ENCODE measurements at regions not wholly inside any gene's neighbourhood (a gene's known extent, or its start where the extent isn't known, plus 50 kb on each side); places are given as distances from the start of the nearest gene placed in this dataset.

- no peaks in the 10 kb centered on the region for H3K36me3 ChIP-seq (ENCODE audit: low read depth)
- H3K9me3 ChIP-seq (ENCODE audit: low read depth) = no peaks in the 10 kb centered on the region
- no peak overlapping the region for H2AFZ ChIP-seq
- WGBS, 2 experiments (ENCODE audit: low coverage in 1 of 2, low lambda C conversion rate in 2 of 2, missing lambda C conversion rate in 2 of 2) = 71 to 72% methylated on average over 7 of the region's 7 CpGs
- no peaks in the 10 kb centered on the region for H3K9me2 ChIP-seq (ENCODE audit: insufficient read depth)
- H3K4me2 ChIP-seq (ENCODE audit: unreplicated experiment) = no peak overlapping the region
- H4K20me1 ChIP-seq (ENCODE audit: insufficient read depth) = no peaks in the 10 kb centered on the region
- no peaks in the 10 kb centered on the region for H3K4me1 ChIP-seq (ENCODE audit: insufficient read depth)
- H3K9ac ChIP-seq = no peak overlapping the region
- no peak for DNase-seq
- no peaks in the 10 kb centered on the region for H3K79me2 ChIP-seq (ENCODE audit: insufficient read depth)
- no peaks in the 10 kb centered on the region for H3K27me3 ChIP-seq (replicated peaks; ENCODE audit: insufficient read depth)
- no peak overlapping the region for H3K27ac ChIP-seq
- in situ Hi-C loops (cut with MboI) = loop anchor here (10.0 to 25.0 kb wide), 4 partner anchors 427 to 954 kb away; partner anchors contain the start of gene RUNX1
- no peak overlapping the region for H3K4me3 ChIP-seq
- no peak for TF ChIP-seq EZH2 (IDR thresholded peaks at IDR 0.05; ENCODE audit: insufficient read depth, poor library complexity, severe bottlenecking)
- TF ChIP-seq EZH2phosphoT487 (IDR thresholded peaks at IDR 0.05; ENCODE audit: insufficient read depth, low read depth) = no peak
- no peaks in the 10 kb centered on the region; the same call in 1 of the 2 replicates for H3F3A ChIP-seq (ENCODE audit: insufficient read depth)
Measured at GRCh38 chr21:35838987-35839763, 221.2 kb downstream of the SETD4 start.

- WGBS, 2 experiments (ENCODE audit: low coverage in 1 of 2, low lambda C conversion rate in 2 of 2, missing lambda C conversion rate in 2 of 2) = 10 to 13% methylated on average over 1 of the region's 1 CpG
- no peak overlapping the region for H2AFZ ChIP-seq
- no peak overlapping the region for H3K4me3 ChIP-seq
- H3K4me1 ChIP-seq (ENCODE audit: insufficient read depth) = no peaks in the 10 kb centered on the region
- H3K36me3 ChIP-seq (ENCODE audit: low read depth) = no peaks in the 10 kb centered on the region
- no peak overlapping the region for H3K27ac ChIP-seq
- no peak overlapping the region for H3K9ac ChIP-seq
- no peaks in the 10 kb centered on the region for H4K20me1 ChIP-seq (ENCODE audit: insufficient read depth)
- DNase-seq = no peak
- no peaks in the 10 kb centered on the region for H3K27me3 ChIP-seq (replicated peaks; ENCODE audit: insufficient read depth)
- no peaks in the 10 kb centered on the region for H3K9me3 ChIP-seq (ENCODE audit: low read depth)
- H3K79me2 ChIP-seq (ENCODE audit: insufficient read depth) = no peaks in the 10 kb centered on the region
- no peak for TF ChIP-seq EZH2phosphoT487 (IDR thresholded peaks at IDR 0.05; ENCODE audit: insufficient read depth, low read depth)
- TF ChIP-seq EZH2 (IDR thresholded peaks at IDR 0.05; ENCODE audit: insufficient read depth, poor library complexity, severe bottlenecking) = no peak
- no peaks in the 10 kb centered on the region for H3F3A ChIP-seq (ENCODE audit: insufficient read depth)
- in situ Hi-C loops (cut with MboI) = loop anchor here (10.0 to 25.0 kb wide), 4 partner anchors 426 to 954 kb away; partner anchors contain the start of gene RUNX1
- H3K9me2 ChIP-seq (ENCODE audit: insufficient read depth) = no peaks in the 10 kb centered on the region
- no peak overlapping the region for H3K4me2 ChIP-seq (ENCODE audit: unreplicated experiment)
Measured at GRCh38 chr21:35838350-35838749, 222.0 kb downstream of the SETD4 start.

GRCh38 chr21:35833991-35834390 is 226.3 kb downstream of the SETD4 start:
- Histone ChIP-seq H3K27ac (no peak overlapping the region), H3K36me3 (ENCODE audit: low read depth) (no peaks in the 10 kb centered on the region), H3K9me2 (ENCODE audit: insufficient read depth) (no peaks in the 10 kb centered on the region), H3K9ac (no peak overlapping the region), H3F3A (ENCODE audit: insufficient read depth) (no peaks in the 10 kb centered on the region), H3K4me3 (no peak overlapping the region), H4K20me1 (ENCODE audit: insufficient read depth) (no peaks in the 10 kb centered on the region), H3K4me2 (ENCODE audit: unreplicated experiment) (no peak overlapping the region), H3K27me3 (replicated peaks; ENCODE audit: insufficient read depth) (no peaks in the 10 kb centered on the region), H3K79me2 (ENCODE audit: insufficient read depth) (no peaks in the 10 kb centered on the region), H3K9me3 (ENCODE audit: low read depth) (no peaks in the 10 kb centered on the region), H3K4me1 (ENCODE audit: insufficient read depth) (no peaks in the 10 kb centered on the region), H2AFZ (no peak overlapping the region)
- no peak for DNase-seq
- 16 to 30% methylated on average over 1 of the region's 1 CpG for WGBS, 2 experiments (ENCODE audit: low coverage in 1 of 2, low lambda C conversion rate in 2 of 2, missing lambda C conversion rate in 2 of 2)
- TF ChIP-seq EZH2 (IDR thresholded peaks at IDR 0.05; ENCODE audit: insufficient read depth, poor library complexity, severe bottlenecking) = no peak
- no peak for TF ChIP-seq EZH2phosphoT487 (IDR thresholded peaks at IDR 0.05; ENCODE audit: insufficient read depth, low read depth)
- in situ Hi-C loops (cut with MboI) = loop anchor here (10.0 to 25.0 kb wide), 4 partner anchors 422 to 949 kb away; partner anchors contain the start of gene RUNX1

GRCh38 chr21:35833388-35833787 is 226.9 kb downstream of the SETD4 start:
- Histone ChIP-seq H3K9ac (no peak overlapping the region), H3K79me2 (ENCODE audit: insufficient read depth) (no peaks in the 10 kb centered on the region), H3K36me3 (ENCODE audit: low read depth) (no peaks in the 10 kb centered on the region), H3K27me3 (replicated peaks; ENCODE audit: insufficient read depth) (no peaks in the 10 kb centered on the region), H3K27ac (no peak overlapping the region), H3K4me3 (no peak overlapping the region), H3K9me2 (ENCODE audit: insufficient read depth) (no peaks in the 10 kb centered on the region), H3K4me1 (ENCODE audit: insufficient read depth) (no peaks in the 10 kb centered on the region), H4K20me1 (ENCODE audit: insufficient read depth) (no peaks in the 10 kb centered on the region), H3K4me2 (ENCODE audit: unreplicated experiment) (no peak overlapping the region), H3F3A (ENCODE audit: insufficient read depth) (no peaks in the 10 kb centered on the region), H3K9me3 (ENCODE audit: low read depth) (no peaks in the 10 kb centered on the region), H2AFZ (no peak overlapping the region)
- DNase-seq = no peak
- no peak for TF ChIP-seq EZH2phosphoT487 (IDR thresholded peaks at IDR 0.05; ENCODE audit: insufficient read depth, low read depth)
- WGBS, 2 experiments (ENCODE audit: low coverage in 1 of 2, low lambda C conversion rate in 2 of 2, missing lambda C conversion rate in 2 of 2) = 81% methylated on average over 3 of the region's 3 CpGs
- in situ Hi-C loops (cut with MboI) = loop anchor here (10.0 to 25.0 kb wide), 4 partner anchors 421 to 949 kb away; partner anchors contain the start of gene RUNX1
